K562 (cell line): ENCODE measurements at regions not wholly inside any gene's neighbourhood (a gene's known extent, or its start where the extent isn't known, plus 50 kb on each side); places are given as distances from the start of the nearest gene placed in this dataset.

Experiments used
- ATAC-seq: fragments of 200-7000 bp; cut with Tn5 transposase; 3 replicates; pipeline ENCODE4 v1.9.1; 2020; ENCODE audit warnings: moderate library complexity
- BruUV-seq: library from RNA; stranded (reverse); fragments of 400-500 nt; replicated peaks from 2 replicates; lab custom pipeline; 2021; lab: Mats Ljungman, UMichigan
- CTCF ChIA-PET: fragments of 300-600 bp; formaldehyde crosslinking; extraction: SDS; loops from one replicate; lab custom pipeline; 2021; ENCODE audit warnings: low intra/inter-chr PET ratio; lab: Yijun Ruan, JAX
- POLR2A ChIA-PET: fragments of 300-600, 350-650 bp; sonication (Branson Sonifier 250); formaldehyde crosslinking; extraction: SDS; loops from one replicate; lab custom pipeline; 2021; ENCODE audit warnings: antibody characterized with exemption, inconsistent platforms; lab: Yijun Ruan, JAX
- DNase-seq, 4 experiments: peaks; one replicate each; pipeline versions ENCODE4 v3.0.0 to v3.0.0-alpha.2; 2011 to 2018; ENCODE audit warnings: low spot score in 3 of 4, mixed read lengths in 3 of 4; ENCODE audit errors: extremely low read depth in 1 of 4
- FAIRE-seq: peaks from 2 replicates; lab custom pipeline; 2011; peaks lifted over from hg19 to GRCh38; lab: Jason Lieb, UNC
- H2AFZ ChIP-seq: 2 replicates; pipeline ENCODE4 v1.6.0; 2011; ENCODE audit warnings: low read depth, low read length, control low read depth, inconsistent platforms
- H3K27ac ChIP-seq: fragments of 200-600 bp; 3 replicates; pipeline ENCODE4 v1.8.0; 2011; ENCODE audit warnings: low read depth, mild to moderate bottlenecking, control low read depth, inconsistent platforms, low read length, moderate library complexity, mixed read lengths; ENCODE audit errors: extremely low read depth
- H3K27me3 ChIP-seq, 2 experiments: fragments of 300-600 bp in 1 of 2; 2 replicates in 1 of 2; 3 replicates in 1 of 2; pipeline versions ENCODE4 v1.6.0 to v1.8.0; 2011; ENCODE audit warnings: inconsistent platforms in 2 of 2, low read length in 2 of 2, mild to moderate bottlenecking in 1 of 2, mixed read lengths in 1 of 2, moderate library complexity in 1 of 2; ENCODE audit not compliant: control insufficient read depth in 2 of 2, insufficient read depth in 2 of 2
- H3K36me3 ChIP-seq: fragments of 300-600 bp; 3 replicates; pipeline ENCODE4 v1.8.0; 2011; ENCODE audit warnings: mild to moderate bottlenecking, low read length, inconsistent platforms; ENCODE audit not compliant: control insufficient read depth, insufficient read depth
- H3K4me1 ChIP-seq, 2 experiments: fragments of 200-600 bp in 1 of 2; replicated peaks in 1 of 2; 2 replicates in 1 of 2; 3 replicates in 1 of 2; pipeline versions ENCODE4 v1.5.1 to v1.8.0; 2011; ENCODE audit warnings: inconsistent platforms in 2 of 2, low read length in 2 of 2, mild to moderate bottlenecking in 1 of 2, mixed read lengths in 1 of 2, moderate library complexity in 1 of 2; ENCODE audit not compliant: control insufficient read depth in 2 of 2, insufficient read depth in 2 of 2
- H3K4me2 ChIP-seq: 2 replicates; pipeline ENCODE4 v1.6.1; 2011; ENCODE audit warnings: low read length, control low read depth, inconsistent platforms, mixed read lengths; ENCODE audit not compliant: insufficient read depth
- H3K4me3 ChIP-seq: fragments of 200-600 bp; sonication (generic), shearing (Covaris generic); 2 replicates; pipeline ENCODE4 v1.5.1; 2016; ENCODE audit warnings: control low read depth, inconsistent platforms
- H3K79me2 ChIP-seq: fragments of 200-600 bp; 3 replicates; pipeline ENCODE4 v1.8.0; 2011; ENCODE audit warnings: low read length, inconsistent platforms; ENCODE audit not compliant: control insufficient read depth, insufficient read depth
- H3K9ac ChIP-seq, 2 experiments: 2 replicates each; pipeline versions ENCODE4 v1.6.0 to v1.6.1; 2011; ENCODE audit warnings: low read depth in 2 of 2, low read length in 2 of 2, control low read depth in 1 of 2, inconsistent platforms in 1 of 2, mild to moderate bottlenecking in 1 of 2, mixed read lengths in 1 of 2; ENCODE audit not compliant: insufficient read depth in 1 of 2
- H3K9me1 ChIP-seq: one replicate; pipeline ENCODE4 v1.6.0; 2011; ENCODE audit warnings: inconsistent platforms, mild to moderate bottlenecking, low read length, moderate library complexity; ENCODE audit not compliant: control insufficient read depth, insufficient read depth
- H3K9me3 ChIP-seq: replicated peaks from 2 replicates; pipeline ENCODE4 v1.5.1; 2011; ENCODE audit warnings: low read depth, low read length, inconsistent platforms; ENCODE audit not compliant: control insufficient read depth, insufficient read depth
- H4K20me1 ChIP-seq: replicated peaks from 2 replicates; pipeline ENCODE4 v1.6.1; 2011; ENCODE audit warnings: low read length, inconsistent platforms, mixed read lengths; ENCODE audit not compliant: control insufficient read depth, insufficient read depth
- in situ Hi-C: fragments of 300-500 bp; cut with MboI; formaldehyde crosslinking; loops from 4 replicates; pipeline ENCODE4 v1.15.0; 2018; ENCODE audit warnings: inconsistent platforms, mixed read lengths
- intact Hi-C: fragments of 100-400 bp; cut with micrococcal nuclease; formaldehyde crosslinking; loops from 2 replicates; pipeline ENCODE4 v1.14.2; 2022
- TF ChIP-seq, protein P1 (sequence below): fragments of 150-350 bp; IDR thresholded peaks from 2 replicates; pipeline ENCODE4 v1.6.1; 2014; ENCODE audit warnings: low read depth, mild to moderate bottlenecking, low read length, borderline replicate concordance

DNA sequence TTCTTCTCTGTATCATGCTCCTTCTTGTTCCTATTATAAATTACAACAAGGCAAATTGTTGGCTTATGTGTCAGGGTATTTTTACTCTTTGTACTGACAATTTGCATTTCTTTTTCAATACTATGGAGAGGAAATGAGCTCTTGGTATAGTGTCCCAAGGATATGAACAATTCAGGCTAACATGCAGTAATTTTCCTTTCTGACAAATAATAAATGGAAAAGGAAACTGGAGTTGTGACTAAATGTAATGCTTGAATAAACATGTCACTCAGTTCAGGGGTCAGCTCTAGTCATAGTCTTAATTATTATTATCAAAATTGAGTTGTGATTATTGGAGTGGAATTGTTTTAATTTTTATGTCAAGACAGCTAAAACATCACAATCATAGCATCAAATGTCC lies 256.0 kb upstream of the ZPLD1 start:
- ATAC-seq: no peak
- DNase-seq: no peak
- Histone ChIP-seq H2AFZ (no peak overlapping the region), H4K20me1 (no peaks in the 10 kb centered on the region), H3K4me3 (no peak overlapping the region), H3K27ac (no peak overlapping the region), H3K9me3 (no peaks in the 10 kb centered on the region), H3K4me2 (no peak overlapping the region), H3K27me3 (no peaks in the 10 kb centered on the region), H3K9ac (no peak overlapping the region), H3K36me3 (no peaks in the 10 kb centered on the region), H3K4me1 (no peaks in the 10 kb centered on the region), H3K79me2 (no peaks in the 10 kb centered on the region), H3K9me1 (no peaks in the 10 kb centered on the region)
- no peak for FAIRE-seq
- intact Hi-C loops: no loop called here
- in situ Hi-C loops: no loop called here
- POLR2A ChIA-PET: interaction anchor here (0.8 to 1.0 kb wide), 2 partner anchors 327 to 362 kb away, joined by 3 to 4 read pairs; no protein-coding TSS in a partner anchor
- TF ChIP-seq, protein P1, sequence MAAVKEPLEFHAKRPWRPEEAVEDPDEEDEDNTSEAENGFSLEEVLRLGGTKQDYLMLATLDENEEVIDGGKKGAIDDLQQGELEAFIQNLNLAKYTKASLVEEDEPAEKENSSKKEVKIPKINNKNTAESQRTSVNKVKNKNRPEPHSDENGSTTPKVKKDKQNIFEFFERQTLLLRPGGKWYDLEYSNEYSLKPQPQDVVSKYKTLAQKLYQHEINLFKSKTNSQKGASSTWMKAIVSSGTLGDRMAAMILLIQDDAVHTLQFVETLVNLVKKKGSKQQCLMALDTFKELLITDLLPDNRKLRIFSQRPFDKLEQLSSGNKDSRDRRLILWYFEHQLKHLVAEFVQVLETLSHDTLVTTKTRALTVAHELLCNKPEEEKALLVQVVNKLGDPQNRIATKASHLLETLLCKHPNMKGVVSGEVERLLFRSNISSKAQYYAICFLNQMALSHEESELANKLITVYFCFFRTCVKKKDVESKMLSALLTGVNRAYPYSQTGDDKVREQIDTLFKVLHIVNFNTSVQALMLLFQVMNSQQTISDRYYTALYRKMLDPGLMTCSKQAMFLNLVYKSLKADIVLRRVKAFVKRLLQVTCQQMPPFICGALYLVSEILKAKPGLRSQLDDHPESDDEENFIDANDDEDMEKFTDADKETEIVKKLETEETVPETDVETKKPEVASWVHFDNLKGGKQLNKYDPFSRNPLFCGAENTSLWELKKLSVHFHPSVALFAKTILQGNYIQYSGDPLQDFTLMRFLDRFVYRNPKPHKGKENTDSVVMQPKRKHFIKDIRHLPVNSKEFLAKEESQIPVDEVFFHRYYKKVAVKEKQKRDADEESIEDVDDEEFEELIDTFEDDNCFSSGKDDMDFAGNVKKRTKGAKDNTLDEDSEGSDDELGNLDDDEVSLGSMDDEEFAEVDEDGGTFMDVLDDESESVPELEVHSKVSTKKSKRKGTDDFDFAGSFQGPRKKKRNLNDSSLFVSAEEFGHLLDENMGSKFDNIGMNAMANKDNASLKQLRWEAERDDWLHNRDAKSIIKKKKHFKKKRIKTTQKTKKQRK: no peak
- BruUV-seq: no TSS peak
- CTCF ChIA-PET: no interaction called here
